NCI-H146 treated with DMSO at 0.1 percent for 48 hours (cell line): ENCODE measurements at regions not wholly inside any gene's neighbourhood (a gene's known extent, or its start where the extent isn't known, plus 50 kb on each side); places are given as distances from the start of the nearest gene placed in this dataset.

ENCODE experiments used
- DNase-seq: peaks from one replicate; lab custom pipeline; 2025; ENCODE audit not compliant: unreplicated experiment; lab: John Stamatoyannopoulos, UW

GRCh38 chr2:62596061-62596921 is 90.3 kb upstream of the TMEM17 start:
- DNase-seq = no peak

DNA sequence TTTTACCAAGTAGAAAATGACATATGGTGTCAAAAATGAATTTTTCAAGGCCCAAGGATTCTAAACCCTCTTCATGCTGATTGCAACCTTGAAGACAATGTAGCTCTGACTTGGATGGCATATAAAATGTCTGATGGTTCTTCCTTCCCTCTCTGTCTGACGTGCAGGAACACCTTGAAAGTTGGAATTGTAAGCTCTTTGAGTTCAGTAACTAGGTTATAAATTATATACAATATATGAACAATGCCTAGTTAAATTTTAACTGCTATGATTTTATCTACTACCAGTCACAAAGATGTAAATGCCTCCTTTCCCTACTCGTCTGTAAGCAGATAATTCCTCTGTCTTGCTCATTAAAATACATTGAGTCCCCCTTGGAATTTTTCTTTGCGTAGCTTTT is 89.5 kb upstream of the TMEM17 start:
- DNase-seq = no peak

DNA sequence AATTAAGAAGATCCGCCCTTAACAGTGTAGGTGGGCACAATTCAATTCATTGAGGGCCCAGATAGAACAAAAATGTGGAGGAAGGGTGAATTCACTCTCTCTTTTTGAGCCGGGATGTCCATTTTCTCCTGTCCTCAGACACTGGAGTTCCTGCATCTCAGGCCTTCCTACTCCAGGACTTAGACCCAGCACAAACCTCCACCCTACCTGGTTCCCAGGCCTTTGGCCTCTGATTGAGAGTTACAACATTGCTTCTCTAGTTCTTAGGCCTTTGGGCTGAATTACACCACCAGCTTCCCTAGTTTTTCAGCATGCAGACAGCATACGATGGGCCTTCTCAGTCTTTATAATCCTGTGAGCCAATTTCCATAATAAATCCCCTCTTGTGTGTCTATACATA is 87.8 kb upstream of the TMEM17 start:
- DNase-seq = no peak

DNA sequence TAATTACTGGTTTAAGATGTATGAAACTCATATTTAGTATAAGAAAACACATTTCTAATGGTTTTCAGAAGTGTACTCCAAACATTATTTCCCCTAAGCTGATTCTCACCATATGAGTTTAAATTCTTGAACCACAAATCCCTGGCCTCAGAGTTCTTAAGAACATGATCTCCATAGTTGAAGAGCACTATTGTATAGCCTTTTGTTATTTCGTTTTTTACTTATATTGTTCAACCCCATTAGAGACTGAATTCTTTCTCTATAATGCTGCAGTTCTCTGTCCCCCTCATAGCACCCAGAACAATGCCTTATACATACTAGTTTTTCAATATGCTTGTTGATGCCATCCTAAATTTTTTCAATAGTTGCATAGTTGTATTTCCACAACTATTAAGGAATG is 85.5 kb upstream of the TMEM17 start:
- DNase-seq = no peak

GRCh38 chr2:62589691-62590356 is 83.8 kb upstream of the TMEM17 start:
- DNase-seq = no peak

GRCh38 chr2:62587592-62587991 is 81.6 kb upstream of the TMEM17 start:
- DNase-seq = no peak

GRCh38 chr2:62586981-62587380 is 81.0 kb upstream of the TMEM17 start:
- DNase-seq = no peak

GRCh38 chr2:62578803-62579640 is 73.0 kb upstream of the TMEM17 start:
- no peak for DNase-seq

GRCh38 chr2:62577994-62578781 is 72.2 kb upstream of the TMEM17 start:
- DNase-seq = no peak

GRCh38 chr2:62576276-62576939 is 70.4 kb upstream of the TMEM17 start:
- no peak for DNase-seq

GRCh38 chr2:62573936-62574335 is 67.9 kb upstream of the TMEM17 start:
- DNase-seq = no peak

DNA sequence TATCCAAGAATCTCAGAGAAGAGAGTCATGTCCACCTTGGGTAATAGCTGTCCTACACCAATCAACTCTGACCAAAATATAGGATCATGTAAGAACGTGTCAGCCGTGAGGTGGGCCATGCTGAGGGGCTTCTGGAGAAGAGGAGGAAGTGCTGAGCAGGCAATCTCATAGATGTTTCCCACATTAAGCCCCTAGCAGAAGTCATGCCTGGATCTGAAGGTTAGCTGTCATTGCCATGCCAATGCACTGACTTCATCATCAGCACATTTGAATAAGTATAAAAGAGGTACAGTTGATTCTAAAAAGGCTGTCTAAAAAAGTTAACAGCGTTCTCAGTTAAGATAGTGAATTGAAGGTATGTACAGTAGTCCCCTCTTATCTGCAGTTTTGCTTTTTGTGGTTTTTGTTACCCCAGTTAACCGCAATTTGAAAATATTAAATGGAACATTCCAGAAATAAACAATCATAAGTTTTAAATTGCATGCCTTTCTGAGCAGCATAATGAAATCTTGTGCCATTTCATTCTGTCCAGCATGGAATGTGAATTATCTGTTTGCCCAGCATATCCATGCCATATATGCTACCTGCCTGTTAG is 67.2 kb upstream of the TMEM17 start:
- DNase-seq = no peak

DNA sequence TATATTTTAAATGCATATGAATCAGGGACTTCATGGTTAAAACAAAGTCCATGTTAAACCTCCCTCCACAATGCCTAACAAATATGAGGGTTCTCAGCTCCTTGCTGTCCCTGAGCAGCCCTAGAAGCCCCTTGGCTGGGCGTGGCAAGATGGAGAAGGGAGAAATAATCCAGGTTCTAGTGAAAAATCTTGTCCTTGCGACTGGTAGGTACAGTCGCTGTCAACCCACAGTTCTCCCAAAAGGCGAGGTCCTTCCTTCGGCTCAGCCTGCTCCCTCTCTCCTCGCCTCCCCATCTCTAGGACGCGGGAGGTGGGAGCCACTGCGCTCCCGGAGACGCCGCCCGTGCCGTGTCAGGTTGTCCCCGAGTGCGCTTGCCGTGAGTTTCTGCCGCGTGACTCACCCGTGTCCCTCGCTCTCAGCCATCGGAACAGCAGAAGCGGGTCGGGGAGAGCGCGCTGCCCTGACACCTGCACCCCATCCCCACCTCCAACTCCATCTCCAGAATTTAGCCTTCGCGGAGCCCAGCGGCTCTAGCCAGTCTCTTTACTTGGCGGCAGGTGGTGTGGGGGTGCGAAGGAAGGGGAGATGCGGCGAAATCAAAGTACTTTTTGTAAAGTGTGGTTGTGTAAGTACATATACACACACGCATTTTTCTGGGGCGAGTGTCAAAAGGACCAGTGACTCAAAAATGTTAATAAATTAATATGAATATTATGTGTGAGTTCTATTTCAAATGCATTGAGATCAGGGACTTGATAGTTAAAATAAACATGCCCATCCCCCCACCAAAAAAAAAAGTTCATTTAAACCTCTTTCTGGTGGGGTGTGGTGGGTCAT is 65.1 kb upstream of the TMEM17 start:
- no peak for DNase-seq

- DNase-seq = no peak
Measured at GRCh38 chr2:62569907-62570841, 64.2 kb upstream of the TMEM17 start.

DNA sequence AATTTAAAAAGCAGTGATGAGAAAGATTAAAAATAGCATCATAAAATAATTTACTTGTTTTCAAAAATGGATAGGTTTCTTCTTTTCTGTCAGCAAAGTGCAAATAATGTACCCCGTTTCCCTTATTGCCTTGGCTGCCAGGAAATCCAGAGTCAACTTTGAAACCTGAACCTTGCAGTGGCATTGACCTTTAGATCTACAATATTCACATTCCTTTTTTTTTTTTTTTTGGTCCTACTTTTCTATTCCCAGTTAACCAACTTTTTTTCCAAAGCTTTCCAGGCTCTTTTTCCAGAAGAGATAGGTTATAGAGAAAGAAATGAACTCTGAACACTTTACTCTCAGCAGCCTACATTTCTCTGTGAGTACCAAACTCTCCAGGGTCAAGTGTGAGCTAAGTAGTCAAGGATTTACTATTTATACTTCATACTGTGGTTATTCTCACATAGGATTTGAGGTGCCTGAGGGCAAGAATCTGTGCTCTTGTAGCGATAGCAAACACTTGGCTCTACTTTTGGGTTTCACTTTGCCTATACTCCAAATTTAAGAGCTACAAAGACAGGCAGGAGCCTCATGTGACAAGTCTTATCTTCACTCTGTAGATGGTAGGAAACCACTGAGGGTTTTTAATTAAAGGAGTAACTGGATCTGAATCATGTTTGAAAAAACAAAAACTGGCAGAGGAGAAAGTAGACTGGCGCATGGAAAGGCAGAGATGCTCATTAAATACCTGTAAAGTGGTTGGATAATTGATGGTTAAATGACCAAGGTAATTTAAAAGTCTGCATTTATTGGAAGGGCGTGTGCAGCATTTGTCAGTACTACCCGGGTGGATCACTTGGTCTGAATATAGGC is 63.2 kb upstream of the TMEM17 start:
- no peak for DNase-seq

DNA sequence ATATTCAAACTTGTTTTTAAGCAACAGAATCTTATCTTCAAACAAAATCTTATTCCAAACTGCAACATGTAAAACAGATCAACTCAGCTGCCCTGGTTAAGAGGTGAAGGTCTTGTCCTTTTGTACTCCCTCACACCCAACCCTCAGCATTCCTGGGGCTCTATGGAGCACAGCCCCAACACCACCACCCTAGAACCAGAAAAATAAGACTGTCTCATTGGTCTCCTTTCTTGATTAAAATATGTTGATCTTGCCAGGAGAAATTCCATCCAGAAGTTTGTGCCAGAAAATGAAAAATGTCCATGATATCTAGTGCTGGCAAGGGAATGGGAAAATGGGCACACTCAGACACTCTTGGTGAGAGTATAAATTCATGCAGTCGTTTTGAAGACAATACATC is 62.1 kb upstream of the TMEM17 start:
- no peak for DNase-seq

GRCh38 chr2:62567669-62568068 is 61.7 kb upstream of the TMEM17 start:
- no peak for DNase-seq
